ENCODE measurements at regions not wholly inside any gene's neighbourhood (a gene's known extent, or its start where the extent isn't known, plus 50 kb on each side); places are given as distances from the start of the nearest gene placed in this dataset.

DNA sequence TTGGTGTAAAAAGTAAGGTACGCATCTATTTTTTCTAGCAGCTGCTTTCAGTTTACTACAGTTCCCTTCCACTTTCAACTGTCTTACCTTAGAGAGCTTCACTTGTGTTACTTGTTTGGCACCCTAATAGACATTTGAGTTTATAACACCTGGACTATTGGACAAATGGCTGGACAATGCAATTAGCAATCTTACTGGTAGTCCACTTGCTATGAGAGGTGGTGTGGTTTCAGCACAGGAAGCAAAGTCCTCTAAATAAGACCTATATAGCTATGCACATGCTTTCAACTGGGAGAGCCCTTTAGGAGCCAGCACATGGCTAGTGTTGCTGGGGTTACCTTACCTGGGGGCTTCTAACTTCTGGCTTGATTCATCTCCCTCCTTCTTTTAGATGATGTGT, 119.6 kb upstream of the RANBP3L start:
- TF ChIP-seq TCF7L2 (IDR thresholded peaks at IDR 0.05; ENCODE audit: borderline replicate concordance, extremely low read depth, insufficient read depth, insufficient read length) (no peak), RAD21 (IDR thresholded peaks at IDR 0.05; ENCODE audit: low read depth) (no peak), SIN3A (IDR thresholded peaks at IDR 0.05; ENCODE audit: low read depth) (no peak), POLR2A (IDR thresholded peaks at IDR 0.05; ENCODE audit: borderline replicate concordance, extremely low read depth, insufficient read depth, insufficient read length) (no peak), EZH2 (IDR thresholded peaks at IDR 0.05) (no peak), EZH2phosphoT487 (IDR thresholded peaks at IDR 0.05; ENCODE audit: borderline replicate concordance) (no peak), SP1 (IDR thresholded peaks at IDR 0.05; ENCODE audit: low read depth) (no peak), SRF (IDR thresholded peaks at IDR 0.05; ENCODE audit: low read depth) (no peak)
- TF ChIP-seq, protein P1, sequence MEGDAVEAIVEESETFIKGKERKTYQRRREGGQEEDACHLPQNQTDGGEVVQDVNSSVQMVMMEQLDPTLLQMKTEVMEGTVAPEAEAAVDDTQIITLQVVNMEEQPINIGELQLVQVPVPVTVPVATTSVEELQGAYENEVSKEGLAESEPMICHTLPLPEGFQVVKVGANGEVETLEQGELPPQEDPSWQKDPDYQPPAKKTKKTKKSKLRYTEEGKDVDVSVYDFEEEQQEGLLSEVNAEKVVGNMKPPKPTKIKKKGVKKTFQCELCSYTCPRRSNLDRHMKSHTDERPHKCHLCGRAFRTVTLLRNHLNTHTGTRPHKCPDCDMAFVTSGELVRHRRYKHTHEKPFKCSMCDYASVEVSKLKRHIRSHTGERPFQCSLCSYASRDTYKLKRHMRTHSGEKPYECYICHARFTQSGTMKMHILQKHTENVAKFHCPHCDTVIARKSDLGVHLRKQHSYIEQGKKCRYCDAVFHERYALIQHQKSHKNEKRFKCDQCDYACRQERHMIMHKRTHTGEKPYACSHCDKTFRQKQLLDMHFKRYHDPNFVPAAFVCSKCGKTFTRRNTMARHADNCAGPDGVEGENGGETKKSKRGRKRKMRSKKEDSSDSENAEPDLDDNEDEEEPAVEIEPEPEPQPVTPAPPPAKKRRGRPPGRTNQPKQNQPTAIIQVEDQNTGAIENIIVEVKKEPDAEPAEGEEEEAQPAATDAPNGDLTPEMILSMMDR (IDR thresholded peaks at IDR 0.05 in 2 of 3, conservative IDR thresholded peaks at IDR 0.05 in 1 of 3; ENCODE audit: borderline replicate concordance in 1 of 3, insufficient read depth in 1 of 3, low read depth in 2 of 3, low read length in 2 of 3) = no peak
- TF ChIP-seq, protein P2, sequence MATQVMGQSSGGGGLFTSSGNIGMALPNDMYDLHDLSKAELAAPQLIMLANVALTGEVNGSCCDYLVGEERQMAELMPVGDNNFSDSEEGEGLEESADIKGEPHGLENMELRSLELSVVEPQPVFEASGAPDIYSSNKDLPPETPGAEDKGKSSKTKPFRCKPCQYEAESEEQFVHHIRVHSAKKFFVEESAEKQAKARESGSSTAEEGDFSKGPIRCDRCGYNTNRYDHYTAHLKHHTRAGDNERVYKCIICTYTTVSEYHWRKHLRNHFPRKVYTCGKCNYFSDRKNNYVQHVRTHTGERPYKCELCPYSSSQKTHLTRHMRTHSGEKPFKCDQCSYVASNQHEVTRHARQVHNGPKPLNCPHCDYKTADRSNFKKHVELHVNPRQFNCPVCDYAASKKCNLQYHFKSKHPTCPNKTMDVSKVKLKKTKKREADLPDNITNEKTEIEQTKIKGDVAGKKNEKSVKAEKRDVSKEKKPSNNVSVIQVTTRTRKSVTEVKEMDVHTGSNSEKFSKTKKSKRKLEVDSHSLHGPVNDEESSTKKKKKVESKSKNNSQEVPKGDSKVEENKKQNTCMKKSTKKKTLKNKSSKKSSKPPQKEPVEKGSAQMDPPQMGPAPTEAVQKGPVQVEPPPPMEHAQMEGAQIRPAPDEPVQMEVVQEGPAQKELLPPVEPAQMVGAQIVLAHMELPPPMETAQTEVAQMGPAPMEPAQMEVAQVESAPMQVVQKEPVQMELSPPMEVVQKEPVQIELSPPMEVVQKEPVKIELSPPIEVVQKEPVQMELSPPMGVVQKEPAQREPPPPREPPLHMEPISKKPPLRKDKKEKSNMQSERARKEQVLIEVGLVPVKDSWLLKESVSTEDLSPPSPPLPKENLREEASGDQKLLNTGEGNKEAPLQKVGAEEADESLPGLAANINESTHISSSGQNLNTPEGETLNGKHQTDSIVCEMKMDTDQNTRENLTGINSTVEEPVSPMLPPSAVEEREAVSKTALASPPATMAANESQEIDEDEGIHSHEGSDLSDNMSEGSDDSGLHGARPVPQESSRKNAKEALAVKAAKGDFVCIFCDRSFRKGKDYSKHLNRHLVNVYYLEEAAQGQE (IDR thresholded peaks at IDR 0.05; ENCODE audit: low read depth) = no peak
- TF ChIP-seq, protein P3, sequence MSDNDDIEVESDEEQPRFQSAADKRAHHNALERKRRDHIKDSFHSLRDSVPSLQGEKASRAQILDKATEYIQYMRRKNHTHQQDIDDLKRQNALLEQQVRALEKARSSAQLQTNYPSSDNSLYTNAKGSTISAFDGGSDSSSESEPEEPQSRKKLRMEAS (IDR thresholded peaks at IDR 0.05) = no peak
- TF ChIP-seq, protein P4, sequence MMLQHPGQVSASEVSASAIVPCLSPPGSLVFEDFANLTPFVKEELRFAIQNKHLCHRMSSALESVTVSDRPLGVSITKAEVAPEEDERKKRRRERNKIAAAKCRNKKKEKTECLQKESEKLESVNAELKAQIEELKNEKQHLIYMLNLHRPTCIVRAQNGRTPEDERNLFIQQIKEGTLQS (IDR thresholded peaks at IDR 0.05) = no peak

Measured in HCT116 (cell line).